Astrocyte (in vitro differentiated cells and primary cell): ENCODE measurements at regions not wholly inside any gene's neighbourhood (a gene's known extent, or its start where the extent isn't known, plus 50 kb on each side); places are given as distances from the start of the nearest gene placed in this dataset.

Experiments used
- CTCF ChIP-seq: IDR thresholded peaks from 2 replicates; pipeline ENCODE4 v1.5.1; 2011; ENCODE audit warnings: low read depth, mild to moderate bottlenecking, inconsistent platforms, low read length, moderate library complexity; ENCODE audit not compliant: insufficient read depth
- EZH2 ChIP-seq: IDR thresholded peaks from 2 replicates; pipeline ENCODE4 v1.6.1; 2012; ENCODE audit warnings: mild to moderate bottlenecking, low read length, inconsistent platforms; ENCODE audit not compliant: insufficient read depth

- TF ChIP-seq CTCF (no peak), EZH2 (no peak)
Observed at GRCh38 chr13:108426893-108427292, 157.4 kb downstream of the TNFSF13B start.
